MG63 (cell line): ENCODE measurements at regions not wholly inside any gene's neighbourhood (a gene's known extent, or its start where the extent isn't known, plus 50 kb on each side); places are given as distances from the start of the nearest gene placed in this dataset.
A peak's percentile ranks its signal among the peaks of the same experiment; 100 is the strongest.

Experiments
- DNase-seq: peaks from one replicate; pipeline ENCODE4 v3.0.0-alpha.2; 2020
- H3K27me3 ChIP-seq: fragments of 250-450 bp; sonication (Bioruptor Pico); 2 replicates; pipeline ENCODE4 v1.5.1; 2020; ENCODE audit warnings: mild to moderate bottlenecking, moderate library complexity
- H3K36me3 ChIP-seq: fragments of 250-450 bp; sonication (Bioruptor Pico); 2 replicates; pipeline ENCODE4 v1.5.1; 2020; ENCODE audit warnings: mild to moderate bottlenecking, moderate library complexity
- H3K4me3 ChIP-seq: fragments of 250-450 bp; sonication (Bioruptor Pico); 2 replicates; pipeline ENCODE4 v1.5.1; 2020; ENCODE audit warnings: mild to moderate bottlenecking, moderate library complexity
- H3K9me3 ChIP-seq: fragments of 250-450 bp; sonication (Bioruptor Pico); 2 replicates; pipeline ENCODE4 v1.5.1; 2020; ENCODE audit warnings: mild to moderate bottlenecking, moderate library complexity

- DNase-seq: no peak
- Histone ChIP-seq H3K27me3 (no peaks in the 10 kb centered on the region), H3K36me3 (no peaks in the 10 kb centered on the region), H3K4me3 (no peak overlapping the region), H3K9me3 (no peaks in the 10 kb centered on the region)
These were observed 133.4 kb downstream of the ACTBL2 start for GRCh38 chr5:57349214-57349613.

GRCh38 chr5:57348376-57349140 lies 134.1 kb downstream of the ACTBL2 start:
- no peak overlapping the region for H3K4me3 ChIP-seq
- no peaks in the 10 kb centered on the region for H3K27me3 ChIP-seq
- H3K36me3 ChIP-seq: no peaks in the 10 kb centered on the region
- no peaks in the 10 kb centered on the region for H3K9me3 ChIP-seq
- no peak for DNase-seq

GRCh38 chr5:57346328-57346727 lies 136.3 kb downstream of the ACTBL2 start:
- no peak for DNase-seq
- H3K9me3 ChIP-seq: no peaks in the 10 kb centered on the region

GRCh38 chr5:57341380-57341979 lies 141.1 kb downstream of the ACTBL2 start:
- H3K4me3 ChIP-seq: no peak overlapping the region
- no peaks in the 10 kb centered on the region for H3K36me3 ChIP-seq
- DNase-seq: no peak
- H3K9me3 ChIP-seq: no peaks in the 10 kb centered on the region
- H3K27me3 ChIP-seq: no peaks in the 10 kb centered on the region

More at GRCh38 chr5:57346328-57346727, 136.3 kb downstream of the ACTBL2 start:
- Histone ChIP-seq H3K36me3 (no peaks in the 10 kb centered on the region), H3K27me3 (no peaks in the 10 kb centered on the region), H3K4me3 (no peak overlapping the region)

- Histone ChIP-seq H3K9me3 (no peaks in the 10 kb centered on the region), H3K27me3 (no peaks in the 10 kb centered on the region), H3K36me3 (no peaks in the 10 kb centered on the region), H3K4me3 (no peak overlapping the region)
- no peak for DNase-seq
These were observed 141.9 kb downstream of the ACTBL2 start for GRCh38 chr5:57340681-57341080.

GRCh38 chr5:57339521-57339920 lies 143.1 kb downstream of the ACTBL2 start:
- no peak for DNase-seq
- Histone ChIP-seq H3K9me3 (no peaks in the 10 kb centered on the region), H3K27me3 (no peaks in the 10 kb centered on the region), H3K36me3 (no peaks in the 10 kb centered on the region), H3K4me3 (no peak overlapping the region)

GRCh38 chr5:57338868-57339340 lies 143.7 kb downstream of the ACTBL2 start:
- Histone ChIP-seq H3K36me3 (no peaks in the 10 kb centered on the region), H3K27me3 (no peaks in the 10 kb centered on the region), H3K9me3 (no peaks in the 10 kb centered on the region), H3K4me3 (no peak overlapping the region)
- DNase-seq: no peak

- no peak for DNase-seq
- H3K36me3 ChIP-seq: no peaks in the 10 kb centered on the region
- no peaks in the 10 kb centered on the region for H3K27me3 ChIP-seq
- H3K4me3 ChIP-seq: no peak overlapping the region
- H3K9me3 ChIP-seq: no peaks in the 10 kb centered on the region
These were observed 144.3 kb downstream of the ACTBL2 start for GRCh38 chr5:57338068-57338867.

GRCh38 chr5:57335092-57335660 lies 147.4 kb downstream of the ACTBL2 start:
- Histone ChIP-seq H3K27me3 (no peaks in the 10 kb centered on the region), H3K36me3 (no peaks in the 10 kb centered on the region), H3K9me3 (no peaks in the 10 kb centered on the region), H3K4me3 (no peak overlapping the region)
- peak; percentile 32 for DNase-seq

GRCh38 chr5:57334475-57334874 lies 148.1 kb downstream of the ACTBL2 start:
- Histone ChIP-seq H3K36me3 (no peaks in the 10 kb centered on the region), H3K4me3 (no peak overlapping the region), H3K9me3 (no peaks in the 10 kb centered on the region), H3K27me3 (no peaks in the 10 kb centered on the region)
- no peak for DNase-seq

GRCh38 chr5:57332361-57332760 lies 150.2 kb downstream of the ACTBL2 start:
- H3K9me3 ChIP-seq: peaks cover 2% of the 10 kb centered on the region; the same call in 1 of the 2 replicates
- no peak overlapping the region for H3K4me3 ChIP-seq
- no peaks in the 10 kb centered on the region for H3K36me3 ChIP-seq
- H3K27me3 ChIP-seq: no peaks in the 10 kb centered on the region
- no peak for DNase-seq

- no peak for DNase-seq
- Histone ChIP-seq H3K4me3 (no peak overlapping the region), H3K27me3 (no peaks in the 10 kb centered on the region), H3K9me3 (peaks cover 2% of the 10 kb centered on the region; the same call in 1 of the 2 replicates), H3K36me3 (no peaks in the 10 kb centered on the region)
These were observed 153.9 kb downstream of the GPBP1 start for GRCh38 chr5:57327561-57328367.

GRCh38 chr5:57325678-57326397 lies 152.0 kb downstream of the GPBP1 start:
- Histone ChIP-seq H3K4me3 (no peak overlapping the region), H3K9me3 (peaks cover 2% of the 10 kb centered on the region; the same call in 1 of the 2 replicates), H3K36me3 (no peaks in the 10 kb centered on the region), H3K27me3 (no peaks in the 10 kb centered on the region)
- no peak for DNase-seq

GRCh38 chr5:57324861-57325260 lies 151.0 kb downstream of the GPBP1 start:
- peaks cover 2% of the 10 kb centered on the region; the same call in 1 of the 2 replicates for H3K9me3 ChIP-seq
- no peak overlapping the region for H3K4me3 ChIP-seq
- no peaks in the 10 kb centered on the region for H3K36me3 ChIP-seq
- H3K27me3 ChIP-seq: no peaks in the 10 kb centered on the region
- no peak for DNase-seq

GRCh38 chr5:57324181-57324580 lies 150.3 kb downstream of the GPBP1 start:
- Histone ChIP-seq H3K9me3 (peaks cover 2% of the 10 kb centered on the region; the same call in 1 of the 2 replicates), H3K27me3 (no peaks in the 10 kb centered on the region), H3K36me3 (no peaks in the 10 kb centered on the region), H3K4me3 (no peak overlapping the region)
- no peak for DNase-seq

- Histone ChIP-seq H3K4me3 (no peak overlapping the region), H3K27me3 (no peaks in the 10 kb centered on the region), H3K36me3 (no peaks in the 10 kb centered on the region), H3K9me3 (no peaks in the 10 kb centered on the region; the same call in 1 of the 2 replicates)
- no peak for DNase-seq
These were observed 146.7 kb downstream of the GPBP1 start for GRCh38 chr5:57320582-57320981.
